ENCODE measurements at regions not wholly inside any gene's neighbourhood (a gene's known extent, or its start where the extent isn't known, plus 50 kb on each side); places are given as distances from the start of the nearest gene placed in this dataset.

GRCh38 chr2:67182884-67183283 is 214.2 kb upstream of the ETAA1 start:
- no peak for TF ChIP-seq POLR2AphosphoS5 (IDR thresholded peaks at IDR 0.05; ENCODE audit: low read depth)
- TF ChIP-seq CTCF (IDR thresholded peaks at IDR 0.05; ENCODE audit: insufficient read depth, low read length), result no peak
